ENCODE measurements at regions not wholly inside any gene's neighbourhood (a gene's known extent, or its start where the extent isn't known, plus 50 kb on each side); places are given as distances from the start of the nearest gene placed in this dataset.

- no peak overlapping the region for H3K4me3 ChIP-seq (ENCODE audit: low read length, poor library complexity, severe bottlenecking)
- no peaks in the 10 kb centered on the region for H4K20me1 ChIP-seq (ENCODE audit: insufficient read depth, low read length, poor library complexity, severe bottlenecking)
- no peaks in the 10 kb centered on the region for H3K27me3 ChIP-seq (ENCODE audit: insufficient read depth, low read length, poor library complexity, severe bottlenecking)
- no peaks in the 10 kb centered on the region for H3K79me2 ChIP-seq (ENCODE audit: insufficient read depth, low read length)
- H3F3A ChIP-seq (ENCODE audit: low read depth): no peaks in the 10 kb centered on the region
- no peaks in the 10 kb centered on the region for H3K9me2 ChIP-seq (replicated peaks; ENCODE audit: low read depth, low read length)
- H3K9ac ChIP-seq (ENCODE audit: low read depth, low read length, poor library complexity, severe bottlenecking): no peak overlapping the region
- no peaks in the 10 kb centered on the region for H3K4me1 ChIP-seq (ENCODE audit: insufficient read depth, low read length, poor library complexity, severe bottlenecking)
- no peaks in the 10 kb centered on the region for H3K36me3 ChIP-seq (ENCODE audit: insufficient read depth, low read length)
- H3K4me2 ChIP-seq (ENCODE audit: low read depth, low read length, poor library complexity, severe bottlenecking): no peak overlapping the region
- no peaks in the 10 kb centered on the region for H3K9me3 ChIP-seq (ENCODE audit: insufficient read depth, low read depth, low read length)
- H2AFZ ChIP-seq (ENCODE audit: low read length): no peak overlapping the region
- TF ChIP-seq EZH2phosphoT487 (IDR thresholded peaks at IDR 0.05; ENCODE audit: borderline replicate concordance) (no peak), CTCF (conservative IDR thresholded peaks at IDR 0.05; ENCODE audit: low read length) (no peak)
These were observed 143.2 kb upstream of the USP15 start for GRCh38 chr12:62116986-62117385.

- H3K36me3 ChIP-seq (ENCODE audit: insufficient read depth, low read length): no peaks in the 10 kb centered on the region
- TF ChIP-seq CTCF (conservative IDR thresholded peaks at IDR 0.05; ENCODE audit: low read length): peak; percentile 85
- TF ChIP-seq EZH2phosphoT487 (IDR thresholded peaks at IDR 0.05; ENCODE audit: borderline replicate concordance): no peak
These were observed 136.4 kb upstream of the USP15 start for GRCh38 chr12:62123721-62124203.

GRCh38 chr12:62127516-62127915, 132.7 kb upstream of the USP15 start:
- no peaks in the 10 kb centered on the region for H3K9me2 ChIP-seq (replicated peaks; ENCODE audit: low read depth, low read length)
- no peaks in the 10 kb centered on the region for H4K20me1 ChIP-seq (ENCODE audit: insufficient read depth, low read length, poor library complexity, severe bottlenecking)
- H3K4me3 ChIP-seq (ENCODE audit: low read length, poor library complexity, severe bottlenecking): no peak overlapping the region
- no peaks in the 10 kb centered on the region for H3K36me3 ChIP-seq (ENCODE audit: insufficient read depth, low read length)
- peaks cover 42% of the 10 kb centered on the region for H3K4me1 ChIP-seq (ENCODE audit: insufficient read depth, low read length, poor library complexity, severe bottlenecking)
- H3K27me3 ChIP-seq (ENCODE audit: insufficient read depth, low read length, poor library complexity, severe bottlenecking): peaks cover 19% of the 10 kb centered on the region
- TF ChIP-seq EZH2phosphoT487 (IDR thresholded peaks at IDR 0.05; ENCODE audit: borderline replicate concordance): no peak
- no peak for TF ChIP-seq CTCF (conservative IDR thresholded peaks at IDR 0.05; ENCODE audit: low read length)
- no peaks in the 10 kb centered on the region for H3K9me3 ChIP-seq (ENCODE audit: insufficient read depth, low read depth, low read length)
- no peak overlapping the region for H3K9ac ChIP-seq (ENCODE audit: low read depth, low read length, poor library complexity, severe bottlenecking)
- no peaks in the 10 kb centered on the region for H3K79me2 ChIP-seq (ENCODE audit: insufficient read depth, low read length)
- no peak overlapping the region for H2AFZ ChIP-seq (ENCODE audit: low read length)
- no peaks in the 10 kb centered on the region for H3F3A ChIP-seq (ENCODE audit: low read depth)
- H3K4me2 ChIP-seq (ENCODE audit: low read depth, low read length, poor library complexity, severe bottlenecking): no peak overlapping the region

More at GRCh38 chr12:62123721-62124203, 136.4 kb upstream of the USP15 start:
- no peak overlapping the region for H2AFZ ChIP-seq (ENCODE audit: low read length)
- no peaks in the 10 kb centered on the region for H3K79me2 ChIP-seq (ENCODE audit: insufficient read depth, low read length)
- H3K9me3 ChIP-seq (ENCODE audit: insufficient read depth, low read depth, low read length): no peaks in the 10 kb centered on the region
- H3K27me3 ChIP-seq (ENCODE audit: insufficient read depth, low read length, poor library complexity, severe bottlenecking): peaks cover 19% of the 10 kb centered on the region
- H3K9me2 ChIP-seq (replicated peaks; ENCODE audit: low read depth, low read length): no peaks in the 10 kb centered on the region
- no peak overlapping the region for H3K9ac ChIP-seq (ENCODE audit: low read depth, low read length, poor library complexity, severe bottlenecking)
- no peak overlapping the region for H3K4me3 ChIP-seq (ENCODE audit: low read length, poor library complexity, severe bottlenecking)
- no peak overlapping the region for H3K4me2 ChIP-seq (ENCODE audit: low read depth, low read length, poor library complexity, severe bottlenecking)
- H3F3A ChIP-seq (ENCODE audit: low read depth): no peaks in the 10 kb centered on the region
- peaks cover 14% of the 10 kb centered on the region for H3K4me1 ChIP-seq (ENCODE audit: insufficient read depth, low read length, poor library complexity, severe bottlenecking)
- H4K20me1 ChIP-seq (ENCODE audit: insufficient read depth, low read length, poor library complexity, severe bottlenecking): no peaks in the 10 kb centered on the region

Measured in Loucy (cell line).